Trophoblast cell (in vitro differentiated cells and primary cell): ENCODE measurements at regions not wholly inside any gene's neighbourhood (a gene's known extent, or its start where the extent isn't known, plus 50 kb on each side); places are given as distances from the start of the nearest gene placed in this dataset.

Source experiments
- DNase-seq, 2 donors: peaks; one replicate each; pipeline ENCODE4 v3.0.0-alpha.2; 2016
- H2AFZ ChIP-seq: 2 replicates; pipeline ENCODE4 v1.6.1; 2013; ENCODE audit warnings: low read length, moderate library complexity, mild to moderate bottlenecking; ENCODE audit not compliant: insufficient read depth, poor library complexity
- H2AK5ac ChIP-seq: 2 replicates; pipeline ENCODE4 v1.6.1; 2013; ENCODE audit warnings: mild to moderate bottlenecking, low read length
- H2BK120ac ChIP-seq: 2 replicates; pipeline ENCODE4 v1.6.1; 2013; ENCODE audit warnings: low read length, mild to moderate bottlenecking, moderate library complexity; ENCODE audit not compliant: insufficient read depth, poor library complexity
- H2BK12ac ChIP-seq: 2 replicates; pipeline ENCODE4 v1.6.1; 2013; ENCODE audit warnings: mild to moderate bottlenecking, low read length, moderate library complexity
- H2BK5ac ChIP-seq: 2 replicates; pipeline ENCODE4 v1.6.1; 2013; ENCODE audit warnings: low read length, low read depth, moderate library complexity, mild to moderate bottlenecking; ENCODE audit not compliant: poor library complexity
- H3K14ac ChIP-seq: 2 replicates; pipeline ENCODE4 v1.6.1; 2013; ENCODE audit warnings: mild to moderate bottlenecking, low read length
- H3K18ac ChIP-seq: 2 replicates; pipeline ENCODE4 v1.6.1; 2013; ENCODE audit warnings: mild to moderate bottlenecking, low read length
- H3K23ac ChIP-seq: 2 replicates; pipeline ENCODE4 v1.6.1; 2013; ENCODE audit warnings: low read length
- H3K27ac ChIP-seq: 2 replicates; pipeline ENCODE4 v1.5.1; 2013; ENCODE audit warnings: low read depth, mild to moderate bottlenecking, inconsistent platforms, low read length, moderate library complexity
- H3K27me3 ChIP-seq: 2 replicates; pipeline ENCODE4 v1.6.1; 2013; ENCODE audit warnings: inconsistent platforms, mild to moderate bottlenecking, low read length, moderate library complexity; ENCODE audit not compliant: insufficient read depth
- H3K36me3 ChIP-seq, 2 experiments: 1 replicate in 1 of 2; 2 replicates in 1 of 2; pipeline ENCODE4 v1.6.1; 2013; ENCODE audit warnings: low read length in 2 of 2, mild to moderate bottlenecking in 2 of 2, moderate library complexity in 1 of 2; ENCODE audit not compliant: insufficient read depth in 2 of 2, control insufficient read depth in 1 of 2
- H3K4ac ChIP-seq: 2 replicates; pipeline ENCODE4 v1.6.1; 2013; ENCODE audit warnings: low read depth, mild to moderate bottlenecking, low read length, moderate library complexity
- H3K4me1 ChIP-seq, 2 experiments: 1 replicate in 1 of 2; 2 replicates in 1 of 2; pipeline ENCODE4 v1.6.1; 2013; ENCODE audit warnings: low read length in 2 of 2, mild to moderate bottlenecking in 2 of 2, moderate library complexity in 1 of 2; ENCODE audit not compliant: insufficient read depth in 2 of 2, control insufficient read depth in 1 of 2
- H3K4me2 ChIP-seq: 2 replicates; pipeline ENCODE4 v1.6.1; 2013; ENCODE audit warnings: inconsistent platforms, mild to moderate bottlenecking, low read length, moderate library complexity
- H3K4me3 ChIP-seq: 2 replicates; pipeline ENCODE4 v1.5.1; 2013; ENCODE audit warnings: mild to moderate bottlenecking, low read depth, low read length, inconsistent platforms
- H3K79me1 ChIP-seq: one replicate; pipeline ENCODE4 v1.6.1; 2013; ENCODE audit warnings: low read length
- H3K79me2 ChIP-seq: 2 replicates; pipeline ENCODE4 v1.6.1; 2013; ENCODE audit warnings: low read length, mild to moderate bottlenecking; ENCODE audit not compliant: control insufficient read depth, insufficient read depth, poor library complexity
- H3K9ac ChIP-seq: 2 replicates; pipeline ENCODE4 v1.6.1; 2013; ENCODE audit warnings: mild to moderate bottlenecking, low read length
- H3K9me3 ChIP-seq: 2 replicates; pipeline ENCODE4 v1.6.1; 2013; ENCODE audit warnings: low read depth, mild to moderate bottlenecking, control low read depth, inconsistent platforms, low read length; ENCODE audit not compliant: insufficient read depth
- H4K12ac ChIP-seq: 2 replicates; pipeline ENCODE4 v1.6.1; 2013; ENCODE audit warnings: low read depth, mild to moderate bottlenecking, low read length, moderate library complexity
- H4K8ac ChIP-seq: 2 replicates; pipeline ENCODE4 v1.6.1; 2013; ENCODE audit warnings: low read depth, mild to moderate bottlenecking, low read length, moderate library complexity
- H4K91ac ChIP-seq: one replicate; pipeline ENCODE4 v1.6.1; 2013; ENCODE audit warnings: low read depth, mild to moderate bottlenecking, low read length, moderate library complexity
- WGBS: extraction: QIAGEN DNeasy Blood & Tissue Kit; methylation state at CpG from one replicate; pipeline ENCODE4 v1.1.7; 2013; ENCODE audit warnings: missing lambda C conversion rate; ENCODE audit not compliant: insufficient read length, insufficient coverage; ENCODE audit errors: extremely low coverage; 5-methylcytosine and 5-hydroxymethylcytosine counted together

- Histone ChIP-seq H3K79me2 (no peaks in the 10 kb centered on the region), H3K4me3 (no peak overlapping the region)
Observed at GRCh38 chr5:174310243-174310642, 264.7 kb downstream of the NSG2 start.

GRCh38 chr5:174310706-174311105 is 265.2 kb downstream of the NSG2 start:
- H2BK12ac ChIP-seq: no peak overlapping the region
- H4K12ac ChIP-seq: no peak overlapping the region
- no peaks in the 10 kb centered on the region for H3K36me3 ChIP-seq
- H3K79me2 ChIP-seq: no peaks in the 10 kb centered on the region
- no peak overlapping the region for H2BK5ac ChIP-seq
- H3K4me1 ChIP-seq: peaks cover 0 to 6% of the 10 kb centered on the region in 2 experiments
- no peak overlapping the region for H2AFZ ChIP-seq
- H2AK5ac ChIP-seq: no peak overlapping the region
- WGBS: no CpG with 5 or more reads among the region's 4 CpGs
- no peak overlapping the region for H4K8ac ChIP-seq
- H3K4ac ChIP-seq: no peak overlapping the region
- no peak for DNase-seq
- H2BK120ac ChIP-seq: no peak overlapping the region
- H3K27ac ChIP-seq: no peak overlapping the region
- H3K14ac ChIP-seq: no peak overlapping the region
- no peak overlapping the region for H3K4me2 ChIP-seq
- no peak overlapping the region for H3K23ac ChIP-seq
- no peak overlapping the region for H4K91ac ChIP-seq
- H3K79me1 ChIP-seq: no peaks in the 10 kb centered on the region
- H3K18ac ChIP-seq: no peak overlapping the region
- no peak overlapping the region for H3K4me3 ChIP-seq
- peaks cover 2% of the 10 kb centered on the region for H3K9me3 ChIP-seq
- H3K9ac ChIP-seq: no peak overlapping the region
- no peaks in the 10 kb centered on the region for H3K27me3 ChIP-seq

More at GRCh38 chr5:174310243-174310642, 264.7 kb downstream of the NSG2 start:
- H2BK12ac ChIP-seq: no peak overlapping the region
- no peak for DNase-seq
- H3K4ac ChIP-seq: no peak overlapping the region
- no peak overlapping the region for H3K18ac ChIP-seq
- H2BK5ac ChIP-seq: no peak overlapping the region
- peaks cover 2% of the 10 kb centered on the region for H3K9me3 ChIP-seq
- no peak overlapping the region for H4K91ac ChIP-seq
- WGBS: no CpG with 5 or more reads among the region's 10 CpGs
- no peak overlapping the region for H3K23ac ChIP-seq
- H3K36me3 ChIP-seq: no peaks in the 10 kb centered on the region
- no peak overlapping the region for H4K8ac ChIP-seq
- peaks cover 0 to 6% of the 10 kb centered on the region in 2 experiments for H3K4me1 ChIP-seq
- H2AK5ac ChIP-seq: no peak overlapping the region
- no peak overlapping the region for H2BK120ac ChIP-seq
- H3K14ac ChIP-seq: no peak overlapping the region
- no peak overlapping the region for H2AFZ ChIP-seq
- no peak overlapping the region for H3K27ac ChIP-seq
- H3K27me3 ChIP-seq: no peaks in the 10 kb centered on the region
- no peak overlapping the region for H3K9ac ChIP-seq
- H3K79me1 ChIP-seq: no peaks in the 10 kb centered on the region
- no peak overlapping the region for H3K4me2 ChIP-seq
- no peak overlapping the region for H4K12ac ChIP-seq

GRCh38 chr5:174311121-174311520 is 265.6 kb downstream of the NSG2 start:
- Histone ChIP-seq H2BK12ac (no peak overlapping the region), H3K23ac (no peak overlapping the region), H2AK5ac (no peak overlapping the region), H3K36me3 (no peaks in the 10 kb centered on the region), H3K9ac (no peak overlapping the region), H2BK5ac (no peak overlapping the region), H3K18ac (no peak overlapping the region), H2BK120ac (no peak overlapping the region), H3K27me3 (no peaks in the 10 kb centered on the region), H4K8ac (no peak overlapping the region), H3K14ac (no peak overlapping the region), H2AFZ (no peak overlapping the region), H3K79me1 (no peaks in the 10 kb centered on the region), H4K91ac (no peak overlapping the region), H4K12ac (no peak overlapping the region), H3K4ac (no peak overlapping the region), H3K79me2 (no peaks in the 10 kb centered on the region), H3K4me1 (peaks cover 0 to 6% of the 10 kb centered on the region in 2 experiments), H3K4me3 (no peak overlapping the region), H3K4me2 (no peak overlapping the region), H3K9me3 (peaks cover 2% of the 10 kb centered on the region), H3K27ac (no peak overlapping the region)
- no CpG with 5 or more reads among the region's 17 CpGs for WGBS
- DNase-seq: no peak

- no peaks in the 10 kb centered on the region for H3K36me3 ChIP-seq
- H2AFZ ChIP-seq: peak overlapping the region; percentile 23
- H2AK5ac ChIP-seq: no peak overlapping the region
- H2BK120ac ChIP-seq: no peak overlapping the region
- H3K79me2 ChIP-seq: no peaks in the 10 kb centered on the region
- peaks cover 2% of the 10 kb centered on the region for H3K9me3 ChIP-seq
- H3K14ac ChIP-seq: no peak overlapping the region
- H3K18ac ChIP-seq: no peak overlapping the region
- H3K27ac ChIP-seq: no peak overlapping the region
- peak overlapping the region; percentile 54 for H3K4me3 ChIP-seq
- peak; percentile 41 to 73 for DNase-seq
- no peaks in the 10 kb centered on the region for H3K79me1 ChIP-seq
- no peak overlapping the region for H3K23ac ChIP-seq
- no peak overlapping the region for H3K4ac ChIP-seq
- H3K27me3 ChIP-seq: no peaks in the 10 kb centered on the region
- no peak overlapping the region for H4K12ac ChIP-seq
- no CpG with 5 or more reads among the region's 58 CpGs for WGBS
- H3K4me1 ChIP-seq: peaks cover 0 to 6% of the 10 kb centered on the region in 2 experiments
- peak overlapping the region; percentile 34 for H4K8ac ChIP-seq
- H2BK12ac ChIP-seq: no peak overlapping the region
- no peak overlapping the region for H3K9ac ChIP-seq
- H3K4me2 ChIP-seq: peak overlapping the region; percentile 72
- no peak overlapping the region for H2BK5ac ChIP-seq
- peak overlapping the region; percentile 32 for H4K91ac ChIP-seq
Observed at GRCh38 chr5:174311531-174312269, 266.2 kb downstream of the NSG2 start.
